ENCODE measurements at regions not wholly inside any gene's neighbourhood (a gene's known extent, or its start where the extent isn't known, plus 50 kb on each side); places are given as distances from the start of the nearest gene placed in this dataset.

GRCh38 chr4:100588076-100588475 lies 70.3 kb upstream of the EMCN start:
- Histone ChIP-seq H3K27me3 (ENCODE audit: control insufficient read depth in 1 of 2, insufficient read depth in 2 of 2, low read length in 2 of 2) (no peaks in the 10 kb centered on the region), H3K27ac (ENCODE audit: low read depth, low read length) (no peak overlapping the region), H3K4me3 (ENCODE audit: low read depth in 1 of 2, low read length in 2 of 2) (no peak overlapping the region), H3K9me3 (ENCODE audit: control insufficient read depth in 1 of 2, low read length in 2 of 2) (no peaks in the 10 kb centered on the region), H3K9ac (ENCODE audit: low read depth in 1 of 2, low read length in 2 of 2) (no peak overlapping the region), H3K36me3 (ENCODE audit: control insufficient read depth in 1 of 2, insufficient read depth in 2 of 2, low read length in 2 of 2) (no peaks in the 10 kb centered on the region), H3K4me1 (ENCODE audit: control insufficient read depth in 1 of 2, insufficient read depth in 2 of 2, low read length in 2 of 2) (no peaks in the 10 kb centered on the region)

- H3K27ac ChIP-seq (ENCODE audit: low read depth, low read length) = no peak overlapping the region
- no peak overlapping the region for H3K4me3 ChIP-seq (ENCODE audit: low read depth in 1 of 2, low read length in 2 of 2)
- no peaks in the 10 kb centered on the region for H3K4me1 ChIP-seq (ENCODE audit: control insufficient read depth in 1 of 2, insufficient read depth in 2 of 2, low read length in 2 of 2)
- H3K27me3 ChIP-seq (ENCODE audit: control insufficient read depth in 1 of 2, insufficient read depth in 2 of 2, low read length in 2 of 2) = no peaks in the 10 kb centered on the region
- no peak overlapping the region for H3K9ac ChIP-seq (ENCODE audit: low read depth in 1 of 2, low read length in 2 of 2)
- no peaks in the 10 kb centered on the region for H3K36me3 ChIP-seq (ENCODE audit: control insufficient read depth in 1 of 2, insufficient read depth in 2 of 2, low read length in 2 of 2)
- H3K9me3 ChIP-seq (ENCODE audit: control insufficient read depth in 1 of 2, low read length in 2 of 2) = no peaks in the 10 kb centered on the region
Measured at GRCh38 chr4:100582146-100582545, 64.3 kb upstream of the EMCN start.

- Histone ChIP-seq H3K36me3 (ENCODE audit: control insufficient read depth in 1 of 2, insufficient read depth in 2 of 2, low read length in 2 of 2) (no peaks in the 10 kb centered on the region), H3K27me3 (ENCODE audit: control insufficient read depth in 1 of 2, insufficient read depth in 2 of 2, low read length in 2 of 2) (no peaks in the 10 kb centered on the region), H3K4me3 (ENCODE audit: low read depth in 1 of 2, low read length in 2 of 2) (no peak overlapping the region), H3K9ac (ENCODE audit: low read depth in 1 of 2, low read length in 2 of 2) (no peak overlapping the region), H3K27ac (ENCODE audit: low read depth, low read length) (no peak overlapping the region), H3K4me1 (ENCODE audit: control insufficient read depth in 1 of 2, insufficient read depth in 2 of 2, low read length in 2 of 2) (no peaks in the 10 kb centered on the region), H3K9me3 (ENCODE audit: control insufficient read depth in 1 of 2, low read length in 2 of 2) (no peaks in the 10 kb centered on the region)
Measured at GRCh38 chr4:100581337-100581736, 63.5 kb upstream of the EMCN start.

- H3K36me3 ChIP-seq (ENCODE audit: control insufficient read depth in 1 of 2, insufficient read depth in 2 of 2, low read length in 2 of 2) = no peaks in the 10 kb centered on the region
- H3K4me3 ChIP-seq (ENCODE audit: low read depth in 1 of 2, low read length in 2 of 2) = no peak overlapping the region
- no peak overlapping the region for H3K9ac ChIP-seq (ENCODE audit: low read depth in 1 of 2, low read length in 2 of 2)
- H3K27me3 ChIP-seq (ENCODE audit: control insufficient read depth in 1 of 2, insufficient read depth in 2 of 2, low read length in 2 of 2) = no peaks in the 10 kb centered on the region
- H3K27ac ChIP-seq (ENCODE audit: low read depth, low read length) = no peak overlapping the region
- H3K9me3 ChIP-seq (ENCODE audit: control insufficient read depth in 1 of 2, low read length in 2 of 2) = no peaks in the 10 kb centered on the region
- H3K4me1 ChIP-seq (ENCODE audit: control insufficient read depth in 1 of 2, insufficient read depth in 2 of 2, low read length in 2 of 2) = no peaks in the 10 kb centered on the region
Measured at GRCh38 chr4:100576570-100576969, 58.7 kb upstream of the EMCN start.

- H3K36me3 ChIP-seq (ENCODE audit: control insufficient read depth in 1 of 2, insufficient read depth in 2 of 2, low read length in 2 of 2) = no peaks in the 10 kb centered on the region
- H3K4me1 ChIP-seq (ENCODE audit: control insufficient read depth in 1 of 2, insufficient read depth in 2 of 2, low read length in 2 of 2) = no peaks in the 10 kb centered on the region
- H3K9me3 ChIP-seq (ENCODE audit: control insufficient read depth in 1 of 2, low read length in 2 of 2) = no peaks in the 10 kb centered on the region
- no peak overlapping the region for H3K4me3 ChIP-seq (ENCODE audit: low read depth in 1 of 2, low read length in 2 of 2)
- no peaks in the 10 kb centered on the region for H3K27me3 ChIP-seq (ENCODE audit: control insufficient read depth in 1 of 2, insufficient read depth in 2 of 2, low read length in 2 of 2)
- no peak overlapping the region for H3K9ac ChIP-seq (ENCODE audit: low read depth in 1 of 2, low read length in 2 of 2)
- H3K27ac ChIP-seq (ENCODE audit: low read depth, low read length) = no peak overlapping the region
Measured at GRCh38 chr4:100574607-100575006, 56.8 kb upstream of the EMCN start.

- Histone ChIP-seq H3K27ac (ENCODE audit: low read depth, low read length) (no peak overlapping the region), H3K9me3 (ENCODE audit: control insufficient read depth in 1 of 2, low read length in 2 of 2) (no peaks in the 10 kb centered on the region), H3K36me3 (ENCODE audit: control insufficient read depth in 1 of 2, insufficient read depth in 2 of 2, low read length in 2 of 2) (no peaks in the 10 kb centered on the region), H3K4me1 (ENCODE audit: control insufficient read depth in 1 of 2, insufficient read depth in 2 of 2, low read length in 2 of 2) (no peaks in the 10 kb centered on the region), H3K27me3 (ENCODE audit: control insufficient read depth in 1 of 2, insufficient read depth in 2 of 2, low read length in 2 of 2) (no peaks in the 10 kb centered on the region), H3K9ac (ENCODE audit: low read depth in 1 of 2, low read length in 2 of 2) (no peak overlapping the region), H3K4me3 (ENCODE audit: low read depth in 1 of 2, low read length in 2 of 2) (no peak overlapping the region)
Measured at GRCh38 chr4:100569196-100569595, 51.4 kb upstream of the EMCN start.

Data from duodenal mucosa (tissue), 2 donors.